ENCODE measurements at regions not wholly inside any gene's neighbourhood (a gene's known extent, or its start where the extent isn't known, plus 50 kb on each side); places are given as distances from the start of the nearest gene placed in this dataset.

GRCh38 chr7:10706875-10707493, 266.7 kb upstream of the PHF14 start:
- Histone ChIP-seq H3K4me1 (no peaks in the 10 kb centered on the region), H3K4me3 (no peak overlapping the region), H3K9me3 (no peaks in the 10 kb centered on the region), H3K36me3 (no peaks in the 10 kb centered on the region), H3K27ac (no peak overlapping the region), H3K27me3 (no peaks in the 10 kb centered on the region)
- no peak for DNase-seq
- no peak for TF ChIP-seq POLR2A (IDR thresholded peaks at IDR 0.05)
- TF ChIP-seq POLR2AphosphoS5 (IDR thresholded peaks at IDR 0.05): no peak
- TF ChIP-seq EP300 (IDR thresholded peaks at IDR 0.05): no peak
- no peak for TF ChIP-seq CTCF (IDR thresholded peaks at IDR 0.05)
- intact Hi-C loops (cut with DNase I; ENCODE audit: low total_unique reads): no loop called here
- 73 to 85% (median 84%) methylated on average over 3 of the region's 3 CpGs for WGBS, 5 donors

GRCh38 chr7:10707519-10707918, 266.2 kb upstream of the PHF14 start:
- H3K27ac ChIP-seq: no peak overlapping the region
- no peaks in the 10 kb centered on the region for H3K27me3 ChIP-seq
- no peaks in the 10 kb centered on the region for H3K9me3 ChIP-seq
- H3K4me3 ChIP-seq: no peak overlapping the region
- TF ChIP-seq EP300 (IDR thresholded peaks at IDR 0.05) (no peak), POLR2A (IDR thresholded peaks at IDR 0.05) (no peak), CTCF (IDR thresholded peaks at IDR 0.05) (no peak), POLR2AphosphoS5 (IDR thresholded peaks at IDR 0.05) (no peak)
- WGBS, 5 donors: 64 to 92% (median 84%) methylated on average over 1 of the region's 1 CpG
- DNase-seq: no peak
- H3K4me1 ChIP-seq: no peaks in the 10 kb centered on the region
- intact Hi-C loops (cut with DNase I; ENCODE audit: low total_unique reads): no loop called here
- no peaks in the 10 kb centered on the region for H3K36me3 ChIP-seq

- no peaks in the 10 kb centered on the region for H3K27me3 ChIP-seq
- intact Hi-C loops (cut with DNase I; ENCODE audit: low total_unique reads): no loop called here
- TF ChIP-seq EP300 (IDR thresholded peaks at IDR 0.05) (no peak), POLR2AphosphoS5 (IDR thresholded peaks at IDR 0.05) (no peak), CTCF (IDR thresholded peaks at IDR 0.05) (no peak), POLR2A (IDR thresholded peaks at IDR 0.05) (no peak)
- no peak overlapping the region for H3K27ac ChIP-seq
- peak in 1 of 2 donors; percentile 57 for DNase-seq
- WGBS, 5 donors: 12 to 25% (median 16%) methylated on average over 5 of the region's 5 CpGs
- no peaks in the 10 kb centered on the region for H3K4me1 ChIP-seq
- no peak overlapping the region for H3K4me3 ChIP-seq
- no peaks in the 10 kb centered on the region for H3K9me3 ChIP-seq
- no peaks in the 10 kb centered on the region for H3K36me3 ChIP-seq
These were observed 265.2 kb upstream of the PHF14 start for GRCh38 chr7:10708447-10708846.

- Histone ChIP-seq H3K4me3 (no peak overlapping the region), H3K4me1 (no peaks in the 10 kb centered on the region), H3K27me3 (no peaks in the 10 kb centered on the region), H3K9me3 (no peaks in the 10 kb centered on the region), H3K36me3 (no peaks in the 10 kb centered on the region), H3K27ac (no peak overlapping the region)
- no peak for TF ChIP-seq POLR2A (IDR thresholded peaks at IDR 0.05)
- TF ChIP-seq POLR2AphosphoS5 (IDR thresholded peaks at IDR 0.05): no peak
- TF ChIP-seq EP300 (IDR thresholded peaks at IDR 0.05): no peak
- TF ChIP-seq CTCF (IDR thresholded peaks at IDR 0.05): no peak
- intact Hi-C loops (cut with DNase I; ENCODE audit: low total_unique reads): no loop called here
- 77 to 85% (median 77%) methylated on average over 5 of the region's 5 CpGs for WGBS, 5 donors
- DNase-seq: no peak
These were observed 254.9 kb upstream of the PHF14 start for GRCh38 chr7:10718768-10719167.
